EH (cell line): ENCODE measurements at regions not wholly inside any gene's neighbourhood (a gene's known extent, or its start where the extent isn't known, plus 50 kb on each side); places are given as distances from the start of the nearest gene placed in this dataset.
A peak's percentile ranks its signal among the peaks of the same experiment; 100 is the strongest.

Source experiments
- DNase-seq: peaks from one replicate; pipeline ENCODE4 v3.0.0-alpha.2; 2015; ENCODE audit warnings: low read depth

DNA sequence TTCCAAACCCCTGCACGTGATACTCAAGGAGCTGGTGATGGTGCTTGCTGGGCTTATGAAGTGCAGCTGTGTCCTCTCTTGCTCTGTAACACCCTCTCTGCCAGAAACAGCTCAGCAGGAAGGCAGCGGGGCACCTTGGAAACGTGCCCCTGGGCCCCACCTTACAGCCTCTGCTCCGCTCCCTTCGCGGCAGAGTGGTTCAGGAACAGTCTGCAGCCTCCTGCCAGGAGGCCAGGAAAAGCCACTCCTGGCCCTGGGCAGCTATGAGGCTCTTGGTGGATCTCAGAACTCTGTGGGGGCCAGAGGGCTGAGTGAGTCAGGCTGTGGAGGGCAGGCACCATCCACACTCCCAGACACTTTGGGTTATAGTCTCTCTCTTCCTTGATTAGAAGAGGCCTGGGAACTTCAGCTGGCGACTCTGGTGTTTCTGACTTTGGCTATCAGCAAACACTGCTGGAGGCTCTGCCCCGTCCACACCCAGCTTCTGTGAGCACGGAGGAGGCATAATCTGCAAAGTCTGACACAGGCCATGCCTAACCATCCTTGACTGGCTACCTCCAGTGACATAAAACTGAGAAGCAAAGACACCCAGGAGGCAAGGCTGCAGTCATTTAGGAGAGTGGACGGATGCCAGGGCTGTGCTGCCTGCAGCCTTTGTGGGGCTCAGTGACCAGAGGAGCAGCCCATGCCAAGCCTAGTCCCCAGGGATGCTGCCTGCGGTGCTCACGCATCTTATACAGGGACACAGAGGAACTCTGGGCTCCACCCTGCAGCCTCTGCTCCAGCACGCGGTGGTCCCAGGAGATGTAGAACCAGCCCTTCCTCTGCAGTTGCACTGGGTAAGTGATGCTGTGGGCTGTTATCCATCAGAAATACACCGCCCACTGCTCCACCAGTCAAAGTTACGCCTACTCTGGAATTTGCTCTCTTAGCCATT is 65.3 kb downstream of the METRNL start:
- DNase-seq, result peak; percentile 76

DNA sequence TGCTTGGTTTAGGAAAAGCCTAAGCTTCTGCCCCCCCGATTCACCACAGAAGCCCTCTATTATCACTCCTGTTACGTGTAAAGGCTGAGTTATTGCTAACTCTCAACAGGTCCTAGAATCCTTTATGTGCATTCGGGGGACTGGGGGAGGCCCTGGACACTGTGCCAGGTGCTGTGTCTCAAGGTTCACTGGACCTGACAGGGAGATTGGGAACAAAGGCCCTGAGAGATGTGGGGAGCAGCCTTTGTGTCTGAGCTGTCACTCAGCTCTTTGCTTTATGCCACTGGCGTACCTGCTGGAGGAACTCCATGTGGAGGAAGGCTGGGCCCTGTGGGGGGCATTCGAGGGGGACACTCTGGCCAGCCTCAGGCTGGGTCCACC is 65.9 kb downstream of the METRNL start:
- no peak for DNase-seq

DNA sequence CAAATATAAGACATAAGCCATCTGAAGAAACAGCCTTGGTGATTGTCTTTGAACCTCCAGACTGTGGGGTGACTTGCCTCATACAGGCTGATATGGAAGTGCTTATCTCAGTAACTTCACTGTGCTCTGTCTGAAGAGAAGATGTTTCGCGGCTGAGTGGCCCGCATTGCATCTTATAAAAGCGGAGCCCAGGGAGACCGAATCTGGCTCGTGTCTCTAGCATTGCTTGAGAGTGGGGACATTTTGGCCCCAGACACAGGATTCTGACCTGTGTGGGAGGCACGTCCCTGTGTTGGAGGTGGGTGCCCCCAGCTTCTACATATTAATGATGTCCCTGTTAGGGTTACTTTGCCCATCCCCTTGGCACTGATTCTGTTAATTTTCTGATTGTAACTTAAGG is 66.4 kb downstream of the METRNL start:
- DNase-seq, result no peak

GRCh38 chr17:83146347-83146746 is 66.9 kb downstream of the METRNL start:
- DNase-seq, result no peak

DNA sequence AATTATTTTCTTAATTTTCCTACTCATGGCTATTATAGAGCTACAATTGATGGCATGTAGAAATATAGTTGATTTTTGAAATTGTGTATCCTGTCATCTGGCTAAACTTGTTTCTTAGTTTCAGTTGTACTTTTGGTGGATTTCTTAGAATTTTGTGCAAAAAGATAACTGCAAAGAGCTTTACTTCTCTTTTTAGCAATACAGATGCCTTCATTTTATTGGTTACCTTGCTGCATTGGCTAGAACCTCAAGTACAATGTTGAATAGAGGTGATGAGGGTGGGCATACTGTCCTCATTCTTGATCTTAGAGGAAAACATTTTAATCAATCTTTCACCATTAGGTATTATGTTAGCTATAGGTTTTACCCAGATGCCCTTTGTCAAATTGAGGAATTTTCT is 67.9 kb downstream of the METRNL start:
- no peak for DNase-seq

GRCh38 chr17:83148317-83149028 is 69.1 kb downstream of the METRNL start:
- no peak for DNase-seq

- no peak for DNase-seq
These were observed 69.8 kb downstream of the METRNL start for GRCh38 chr17:83149029-83149725.

- DNase-seq, result peak; percentile 57
These were observed 70.4 kb downstream of the METRNL start for GRCh38 chr17:83149761-83150251.

DNA sequence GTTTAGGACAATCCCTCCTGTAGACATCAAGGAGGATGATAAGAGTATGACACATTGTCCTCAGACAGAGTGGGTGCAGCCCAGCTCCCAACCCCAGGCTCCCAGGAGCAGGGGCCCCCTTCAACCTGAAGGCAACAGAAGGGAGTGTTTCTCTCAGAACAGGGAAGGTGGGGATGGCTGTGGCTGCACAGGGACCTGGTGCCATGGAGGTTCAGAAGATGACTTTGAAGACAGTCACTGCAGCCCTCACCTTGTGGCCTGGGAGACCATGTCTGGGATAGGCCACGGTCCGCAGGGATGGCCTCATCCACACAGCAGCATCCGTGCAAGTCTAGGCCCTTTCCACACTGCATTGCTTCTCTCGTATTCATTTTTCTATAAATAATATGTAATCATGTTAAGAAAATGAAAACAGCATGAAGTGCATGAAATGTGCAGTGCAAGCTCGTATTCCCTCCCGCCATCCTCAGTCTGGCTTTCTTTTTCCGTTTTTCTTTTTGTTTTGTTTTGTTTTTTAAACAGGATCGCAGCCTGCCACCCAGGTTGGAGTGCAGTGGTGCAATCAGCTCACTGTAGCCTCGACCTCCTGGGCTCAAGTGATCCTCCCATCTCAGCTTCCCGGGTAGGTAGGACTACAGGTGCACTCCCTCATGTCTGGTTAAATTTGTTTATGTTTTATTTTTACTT is 71.1 kb downstream of the METRNL start:
- DNase-seq, result no peak

- DNase-seq, result no peak
These were observed 71.6 kb downstream of the METRNL start for GRCh38 chr17:83151056-83151441.

GRCh38 chr17:83151442-83152226 is 72.2 kb downstream of the METRNL start:
- DNase-seq, result peak; percentile 80

DNA sequence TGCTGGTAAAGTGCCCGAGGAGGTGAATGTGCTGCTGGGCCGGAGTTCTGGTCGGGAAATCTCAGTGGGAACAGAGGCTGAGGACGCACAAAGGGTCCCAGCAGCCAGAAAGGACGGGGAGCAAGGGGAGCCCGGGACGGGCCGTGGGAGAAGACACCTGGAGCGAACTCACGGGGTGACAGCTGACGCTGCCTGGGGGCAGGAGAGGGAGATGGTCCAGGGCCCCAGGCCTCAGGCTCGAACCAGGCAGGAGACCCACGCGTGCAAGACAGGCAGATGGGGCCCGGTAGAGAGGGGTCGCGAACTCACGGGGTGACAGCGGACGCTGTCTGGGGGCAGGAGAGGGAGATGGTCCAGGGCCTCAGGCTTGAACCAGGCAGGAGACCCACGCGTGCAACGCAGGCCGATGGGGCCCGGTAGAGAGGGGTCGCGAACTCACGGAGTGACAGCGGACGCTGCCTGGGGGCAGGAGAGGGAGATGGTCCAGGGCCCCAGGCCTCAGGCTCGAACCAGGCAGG is 72.9 kb downstream of the METRNL start:
- no peak for DNase-seq

DNA sequence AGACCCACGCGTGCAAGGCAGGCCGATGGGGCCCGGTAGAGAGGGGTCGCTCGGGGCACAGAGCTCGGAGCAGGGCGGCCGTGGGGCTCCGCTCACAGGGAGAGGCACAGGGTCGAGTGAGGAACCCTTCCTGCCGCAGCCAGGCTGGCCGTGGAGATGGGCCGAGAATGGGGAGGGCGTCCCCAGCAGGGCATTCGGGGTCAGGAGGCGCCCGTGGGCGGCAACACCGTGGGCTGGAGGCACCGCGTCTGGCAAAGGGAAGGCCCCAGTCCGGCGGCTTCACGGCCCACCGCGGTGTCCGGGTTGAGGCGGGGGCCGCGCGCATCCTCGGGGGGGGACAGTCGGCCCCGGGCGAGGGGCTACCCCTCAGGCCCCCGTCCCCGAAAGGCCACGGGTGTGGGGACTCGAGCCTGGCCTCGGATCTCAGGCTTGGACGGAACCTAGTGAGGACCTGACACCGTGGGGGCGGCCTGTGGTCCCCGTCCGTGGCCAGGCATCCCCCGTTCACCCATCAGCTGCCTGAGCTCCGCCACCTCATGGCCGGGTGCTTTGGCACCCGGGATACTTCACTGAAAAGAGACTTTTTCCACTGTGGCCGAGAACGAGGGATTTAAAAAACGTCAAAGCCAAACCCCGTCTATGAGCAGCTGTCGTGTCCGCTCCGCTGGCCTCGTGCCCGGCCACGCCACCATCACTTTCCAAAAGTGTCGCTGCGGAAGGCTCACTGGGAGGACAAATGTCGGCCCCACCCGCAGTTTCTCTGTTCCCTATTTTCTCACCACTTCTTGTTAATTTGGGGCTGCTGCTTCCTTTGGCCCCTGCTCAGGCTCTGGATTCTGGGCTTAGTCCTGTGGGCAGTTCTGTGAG is 73.6 kb downstream of the METRNL start:
- DNase-seq, result no peak

GRCh38 chr17:83153681-83154310 is 74.4 kb downstream of the METRNL start:
- no peak for DNase-seq

GRCh38 chr17:83154311-83155127 is 75.1 kb downstream of the METRNL start:
- DNase-seq, result no peak

- peak; percentile 98 for DNase-seq
These were observed 76.0 kb downstream of the METRNL start for GRCh38 chr17:83155128-83156121.

GRCh38 chr17:83156408-83156807 is 77.0 kb downstream of the METRNL start:
- no peak for DNase-seq
